Prostate gland (tissue), 2 donors: ENCODE measurements at regions not wholly inside any gene's neighbourhood (a gene's known extent, or its start where the extent isn't known, plus 50 kb on each side); places are given as distances from the start of the nearest gene placed in this dataset.

Source experiments
- DNase-seq: peaks from one replicate; pipeline ENCODE4 v3.0.0-alpha.2; 2019; ENCODE audit warnings: low spot score
- H3K27ac ChIP-seq, 2 donors: fragments of 200-600 bp; sonication (generic); 2 replicates each; pipeline ENCODE4 v1.5.1; 2017 to 2019
- H3K27me3 ChIP-seq: fragments of 200-600 bp; sonication (generic); replicated peaks from 2 replicates; pipeline ENCODE4 v1.5.1; 2019; ENCODE audit not compliant: insufficient read depth
- H3K36me3 ChIP-seq, 2 donors: fragments of 200-600 bp; sonication (generic); 1 replicate in 1 of 2; 2 replicates in 1 of 2; pipeline versions ENCODE4 v1.5.1 to v1.8.1; 2017 to 2019
- H3K4me1 ChIP-seq: fragments of 200-600 bp; sonication (generic); replicated peaks from 2 replicates; pipeline ENCODE4 v1.5.1; 2019
- H3K4me3 ChIP-seq, 2 donors: fragments of 200-600 bp; sonication (generic); 2 replicates each; pipeline ENCODE4 v1.5.1; 2017 to 2019
- H3K9me3 ChIP-seq: fragments of 200-600 bp; sonication (generic); 2 replicates; pipeline ENCODE4 v1.5.1; 2017
- POLR2A ChIP-seq: fragments of 450-650 bp; IDR thresholded peaks from one replicate; pipeline ENCODE4 v1.6.1; 2016; ENCODE audit warnings: antibody characterized with exemption, mild to moderate bottlenecking
- POLR2AphosphoS5 ChIP-seq: sonication (generic); formaldehyde crosslinking; IDR thresholded peaks from one replicate; pipeline ENCODE4 v1.6.1; 2017; ENCODE audit warnings: antibody characterized with exemption
- WGBS: methylation state at CpG from one replicate; pipeline ENCODE4 v1.1.5; 2018; 5-methylcytosine and 5-hydroxymethylcytosine counted together
- intact Hi-C: fragments of 100-400 bp; cut with DNase I; formaldehyde crosslinking; loops from one replicate; pipeline ENCODE4 v1.14.2; 2022
- TF ChIP-seq, protein P1 (sequence below), 4 experiments: fragments of 200-600 bp in 2 of 4; fragments of 450-650 bp in 2 of 4; sonication (generic) in 2 of 4; IDR thresholded peaks; 1 replicate in 3 of 4; 2 replicates in 1 of 4; pipeline ENCODE4 v1.5.1; 2016 to 2019; ENCODE audit warnings: antibody characterized with exemption in 4 of 4, mild to moderate bottlenecking in 2 of 4, moderate library complexity in 2 of 4

DNA sequence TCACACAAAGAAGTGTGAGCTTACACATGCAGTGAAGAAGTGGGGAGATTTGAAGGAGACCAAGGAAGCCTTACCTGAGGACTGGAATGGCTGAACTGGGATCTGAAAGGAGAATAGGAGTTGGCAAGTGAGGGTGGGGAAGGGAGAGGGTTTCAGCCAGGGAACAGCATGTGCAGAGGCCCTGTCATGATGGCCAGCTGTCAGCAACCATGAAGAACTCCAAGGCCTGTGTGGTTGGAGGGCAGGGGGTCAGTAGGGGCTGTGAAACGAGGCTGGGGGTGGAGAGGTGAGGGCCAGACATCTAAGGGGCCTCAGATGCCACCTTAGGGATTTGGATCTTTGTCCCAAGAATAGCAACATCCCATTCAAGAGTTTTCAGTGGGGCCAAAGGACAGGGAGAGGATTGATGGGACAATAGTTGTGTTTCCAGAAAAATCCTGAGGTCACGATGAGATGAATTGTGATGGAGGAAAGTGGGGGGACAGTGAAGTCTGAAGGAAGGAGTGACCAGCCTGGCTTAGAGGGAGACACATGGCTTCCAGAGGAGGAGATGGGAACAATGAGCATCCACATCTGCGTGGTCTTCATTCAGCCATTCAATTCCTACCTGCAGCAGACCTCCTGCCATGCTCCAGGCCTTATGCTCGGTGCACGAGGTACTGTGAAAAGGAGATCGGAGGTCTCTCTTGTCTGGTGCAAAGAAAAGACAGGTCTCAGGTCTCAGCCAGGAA lies 187.6 kb downstream of the MATN1 start:
- Histone ChIP-seq H3K36me3 (no peaks in the 10 kb centered on the region), H3K27me3 (no peaks in the 10 kb centered on the region), H3K4me3 (no peak overlapping the region), H3K4me1 (no peaks in the 10 kb centered on the region), H3K9me3 (no peaks in the 10 kb centered on the region), H3K27ac (no peak overlapping the region)
- 64% methylated on average over 6 of the region's 6 CpGs for WGBS
- TF ChIP-seq, protein P1, sequence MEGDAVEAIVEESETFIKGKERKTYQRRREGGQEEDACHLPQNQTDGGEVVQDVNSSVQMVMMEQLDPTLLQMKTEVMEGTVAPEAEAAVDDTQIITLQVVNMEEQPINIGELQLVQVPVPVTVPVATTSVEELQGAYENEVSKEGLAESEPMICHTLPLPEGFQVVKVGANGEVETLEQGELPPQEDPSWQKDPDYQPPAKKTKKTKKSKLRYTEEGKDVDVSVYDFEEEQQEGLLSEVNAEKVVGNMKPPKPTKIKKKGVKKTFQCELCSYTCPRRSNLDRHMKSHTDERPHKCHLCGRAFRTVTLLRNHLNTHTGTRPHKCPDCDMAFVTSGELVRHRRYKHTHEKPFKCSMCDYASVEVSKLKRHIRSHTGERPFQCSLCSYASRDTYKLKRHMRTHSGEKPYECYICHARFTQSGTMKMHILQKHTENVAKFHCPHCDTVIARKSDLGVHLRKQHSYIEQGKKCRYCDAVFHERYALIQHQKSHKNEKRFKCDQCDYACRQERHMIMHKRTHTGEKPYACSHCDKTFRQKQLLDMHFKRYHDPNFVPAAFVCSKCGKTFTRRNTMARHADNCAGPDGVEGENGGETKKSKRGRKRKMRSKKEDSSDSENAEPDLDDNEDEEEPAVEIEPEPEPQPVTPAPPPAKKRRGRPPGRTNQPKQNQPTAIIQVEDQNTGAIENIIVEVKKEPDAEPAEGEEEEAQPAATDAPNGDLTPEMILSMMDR (IDR thresholded peaks at IDR 0.05): no peak
- TF ChIP-seq POLR2AphosphoS5 (no peak), POLR2A (no peak)
- intact Hi-C loops: no loop called here
- DNase-seq: no peak

DNA sequence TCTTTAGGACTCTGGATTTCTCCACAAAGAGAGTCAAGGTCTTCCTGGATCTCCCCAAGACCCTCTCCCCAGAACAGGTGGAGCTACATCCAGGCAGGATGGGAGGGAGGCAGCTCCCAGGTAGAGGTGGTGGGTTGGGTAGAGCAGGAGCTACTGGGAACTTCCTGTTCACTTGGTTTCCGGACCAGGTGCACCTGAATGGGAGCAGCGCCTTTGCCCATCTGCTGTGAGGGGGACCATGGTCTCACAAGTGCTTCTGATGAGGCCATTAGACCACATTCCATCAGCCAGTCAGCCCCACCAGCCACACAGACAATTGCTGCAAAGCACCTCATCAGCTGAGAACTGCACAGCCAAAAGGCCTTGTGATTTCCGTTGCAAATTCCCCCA lies 188.8 kb downstream of the MATN1 start:
- Histone ChIP-seq H3K27me3 (no peaks in the 10 kb centered on the region), H3K9me3 (no peaks in the 10 kb centered on the region), H3K27ac (no peak overlapping the region), H3K4me3 (no peak overlapping the region), H3K4me1 (no peaks in the 10 kb centered on the region), H3K36me3 (no peaks in the 10 kb centered on the region)
- no peak for DNase-seq
- 78% methylated on average over 2 of the region's 3 CpGs for WGBS
- TF ChIP-seq, protein P1 (IDR thresholded peaks at IDR 0.05): no peak
- no peak for TF ChIP-seq POLR2AphosphoS5
- TF ChIP-seq POLR2A: no peak
- intact Hi-C loops: no loop called here

DNA sequence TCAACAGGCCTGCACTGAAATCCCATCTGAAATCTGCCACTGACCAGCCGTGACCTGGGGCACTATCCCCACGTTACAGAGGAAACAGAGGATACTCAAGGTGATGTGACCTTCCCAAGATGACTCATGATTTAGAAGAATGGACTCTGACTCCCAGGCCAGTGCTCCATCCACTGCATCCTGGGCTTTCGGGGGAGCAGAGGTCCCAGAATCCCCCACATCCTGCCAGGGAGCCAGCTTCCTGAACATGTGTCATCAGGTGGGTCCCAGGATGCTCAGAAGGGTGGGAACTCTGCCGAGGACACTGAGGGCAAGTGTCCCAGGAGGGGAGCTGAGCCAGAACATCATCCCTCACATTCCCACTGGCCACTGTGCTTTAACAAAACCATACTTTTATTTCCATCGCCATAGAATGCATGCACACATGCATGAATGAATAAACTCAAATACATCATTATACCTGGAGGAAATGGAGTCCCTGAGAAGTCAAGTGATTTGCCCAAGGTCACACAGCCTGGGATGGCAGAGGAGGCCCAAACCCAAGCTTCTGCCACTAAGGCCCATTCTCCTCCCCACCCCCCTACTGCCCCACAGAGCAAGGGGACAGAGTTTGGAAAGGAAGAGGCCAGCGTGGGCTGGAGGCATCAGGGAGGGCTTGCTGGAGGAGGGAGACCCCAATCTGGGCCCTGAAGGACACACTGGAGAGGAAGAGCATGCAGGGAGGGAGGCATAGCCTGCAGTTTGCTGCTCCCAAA lies 189.4 kb downstream of the MATN1 start:
- Histone ChIP-seq H3K4me3 (no peak overlapping the region), H3K4me1 (no peaks in the 10 kb centered on the region), H3K9me3 (no peaks in the 10 kb centered on the region), H3K27ac (no peak overlapping the region), H3K27me3 (no peaks in the 10 kb centered on the region), H3K36me3 (no peaks in the 10 kb centered on the region)
- no peak for DNase-seq
- TF ChIP-seq POLR2A (no peak), POLR2AphosphoS5 (no peak)
- TF ChIP-seq, protein P1 (IDR thresholded peaks at IDR 0.05): no peak
- 95% methylated on average over 6 of the region's 6 CpGs for WGBS
- intact Hi-C loops: no loop called here

DNA sequence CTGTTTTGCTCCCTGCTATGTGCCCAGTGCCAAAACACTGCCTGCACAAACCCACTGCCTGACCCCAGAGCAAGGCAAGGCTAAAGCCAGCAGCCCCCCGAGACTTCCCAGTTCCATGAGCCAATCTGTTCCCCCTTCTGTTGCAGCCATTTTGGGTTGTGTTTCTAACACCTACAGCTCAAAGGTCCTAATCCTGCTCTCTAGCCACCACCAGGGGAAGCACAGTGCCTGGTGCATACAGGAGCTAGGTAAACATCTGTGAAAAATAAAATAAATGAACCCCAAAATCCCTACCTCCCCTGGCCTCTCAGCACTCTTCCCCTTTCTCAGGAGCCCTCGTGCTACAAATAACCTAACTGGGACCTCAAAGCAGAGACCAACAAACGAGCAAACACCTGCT lies 190.2 kb downstream of the MATN1 start:
- Histone ChIP-seq H3K4me3 (no peak overlapping the region), H3K9me3 (no peaks in the 10 kb centered on the region), H3K36me3 (no peaks in the 10 kb centered on the region), H3K4me1 (no peaks in the 10 kb centered on the region), H3K27me3 (no peaks in the 10 kb centered on the region), H3K27ac (no peak overlapping the region)
- intact Hi-C loops: no loop called here
- WGBS: 58% methylated on average over 3 of the region's 3 CpGs
- DNase-seq: no peak
- TF ChIP-seq, protein P1 (IDR thresholded peaks at IDR 0.05): no peak
- TF ChIP-seq POLR2A: no peak
- TF ChIP-seq POLR2AphosphoS5: no peak

DNA sequence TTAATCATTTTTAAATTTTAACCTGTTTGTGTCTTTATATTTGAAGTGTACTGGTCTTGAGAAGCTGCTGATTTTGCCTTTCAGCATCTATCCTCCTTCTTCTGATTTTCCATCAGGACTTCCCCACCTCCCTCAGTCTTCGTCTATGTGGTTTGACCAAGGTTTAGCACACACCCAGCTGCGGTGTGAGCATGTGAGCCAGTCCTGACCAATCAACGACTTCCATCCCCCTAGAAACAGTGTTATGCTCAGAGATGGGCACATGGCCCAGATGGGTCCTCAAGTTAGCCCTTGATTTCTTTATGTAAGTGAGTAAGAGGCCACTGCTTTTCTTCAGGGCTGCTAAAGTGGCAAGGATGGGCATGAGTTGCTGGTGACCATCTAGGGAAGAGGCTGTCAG lies 190.8 kb downstream of the MATN1 start:
- no peak for DNase-seq

More for the DNA sequence above, 190.8 kb downstream of the MATN1 start:
- Histone ChIP-seq H3K9me3 (no peaks in the 10 kb centered on the region), H3K4me1 (no peaks in the 10 kb centered on the region), H3K4me3 (no peak overlapping the region), H3K36me3 (no peaks in the 10 kb centered on the region), H3K27me3 (no peaks in the 10 kb centered on the region), H3K27ac (no peak overlapping the region)
- TF ChIP-seq, protein P1 (IDR thresholded peaks at IDR 0.05): no peak
- TF ChIP-seq POLR2A (no peak), POLR2AphosphoS5 (no peak)
- WGBS: 81% methylated on average over 3 of the region's 3 CpGs
- intact Hi-C loops: no loop called here
